H9 (cell line): ENCODE measurements at regions not wholly inside any gene's neighbourhood (a gene's known extent, or its start where the extent isn't known, plus 50 kb on each side); places are given as distances from the start of the nearest gene placed in this dataset.

Experiments
- DNase-seq: peaks from one replicate; pipeline ENCODE4 v3.0.0-alpha.2; 2017
- H2AFZ ChIP-seq: one replicate; pipeline ENCODE4 v1.6.1; 2013; ENCODE audit warnings: mild to moderate bottlenecking, low read length, control low read depth, moderate library complexity
- H2AK5ac ChIP-seq: 2 replicates; pipeline ENCODE4 v1.6.1; 2013; ENCODE audit warnings: low read length, control low read depth, mixed read lengths; ENCODE audit not compliant: insufficient read length
- H2BK120ac ChIP-seq: one replicate; pipeline ENCODE4 v1.6.1; 2013; ENCODE audit warnings: low read depth, mild to moderate bottlenecking, low read length, control low read depth, inconsistent platforms; ENCODE audit not compliant: poor library complexity, severe bottlenecking
- H2BK12ac ChIP-seq: 2 replicates; pipeline ENCODE4 v1.6.1; 2013; ENCODE audit warnings: low read length, control low read depth, mixed read lengths, low read depth; ENCODE audit not compliant: insufficient read length
- H2BK15ac ChIP-seq: 2 replicates; pipeline ENCODE4 v1.6.1; 2013; ENCODE audit warnings: low read depth, low read length, control low read depth
- H2BK20ac ChIP-seq: one replicate; pipeline ENCODE4 v1.6.1; 2013; ENCODE audit warnings: low read depth, mild to moderate bottlenecking, low read length, control low read depth, inconsistent platforms; ENCODE audit not compliant: poor library complexity, severe bottlenecking
- H2BK5ac ChIP-seq: 2 replicates; pipeline ENCODE4 v1.6.1; 2013; ENCODE audit warnings: low read length, control low read depth, mixed read lengths; ENCODE audit not compliant: insufficient read length
- H3K14ac ChIP-seq: 2 replicates; pipeline ENCODE4 v1.6.1; 2013; ENCODE audit warnings: low read length, control low read depth; ENCODE audit not compliant: insufficient read depth
- H3K18ac ChIP-seq: 2 replicates; pipeline ENCODE4 v1.6.1; 2013; ENCODE audit warnings: low read depth, mild to moderate bottlenecking, mixed read lengths, low read length, control low read depth; ENCODE audit not compliant: insufficient read length
- H3K23ac ChIP-seq: 2 replicates; pipeline ENCODE4 v1.6.1; 2013; ENCODE audit warnings: low read length, control low read depth, mixed read lengths, low read depth; ENCODE audit not compliant: insufficient read length
- H3K23me2 ChIP-seq: 2 replicates; pipeline ENCODE4 v1.6.1; 2013; ENCODE audit warnings: low read depth, mild to moderate bottlenecking, mixed read lengths, low read length, control low read depth; ENCODE audit not compliant: insufficient read length, poor library complexity, severe bottlenecking
- H3K27ac ChIP-seq: 2 replicates; pipeline ENCODE4 v1.5.1; 2013; ENCODE audit warnings: low read length, control low read depth, mixed read lengths, low read depth; ENCODE audit not compliant: insufficient read length
- H3K27me3 ChIP-seq: 2 replicates; pipeline ENCODE4 v1.6.1; 2013; ENCODE audit warnings: low read length, control low read depth, inconsistent platforms; ENCODE audit not compliant: insufficient read depth
- H3K4ac ChIP-seq: 2 replicates; pipeline ENCODE4 v1.6.1; 2013; ENCODE audit warnings: low read depth, mild to moderate bottlenecking, control low read depth, inconsistent platforms, low read length, moderate library complexity
- H3K4me1 ChIP-seq: 2 replicates; pipeline ENCODE4 v1.6.1; 2013; ENCODE audit warnings: low read length, control low read depth, inconsistent platforms; ENCODE audit not compliant: insufficient read depth
- H3K4me2 ChIP-seq: 2 replicates; pipeline ENCODE4 v1.6.1; 2013; ENCODE audit warnings: low read length, control low read depth, mixed read lengths; ENCODE audit not compliant: insufficient read length, insufficient read depth
- H3K56ac ChIP-seq: 2 replicates; pipeline ENCODE4 v1.6.1; 2013; ENCODE audit warnings: low read depth, mild to moderate bottlenecking, mixed read lengths, low read length, control low read depth; ENCODE audit not compliant: insufficient read length
- H3K79me1 ChIP-seq: 2 replicates; pipeline ENCODE4 v1.6.1; 2013; ENCODE audit warnings: low read depth, mild to moderate bottlenecking, moderate library complexity, low read length, control low read depth, inconsistent platforms; ENCODE audit not compliant: insufficient read depth, poor library complexity, severe bottlenecking
- H3K79me2 ChIP-seq: 2 replicates; pipeline ENCODE4 v1.6.1; 2013; ENCODE audit warnings: low read length, control low read depth, inconsistent platforms; ENCODE audit not compliant: insufficient read depth
- H3K9ac ChIP-seq: 2 replicates; pipeline ENCODE4 v1.6.1; 2013; ENCODE audit warnings: low read length, control low read depth, mixed read lengths; ENCODE audit not compliant: insufficient read length; ENCODE audit errors: extremely low read depth
- H3K9me3 ChIP-seq: one replicate; pipeline ENCODE4 v1.6.1; 2013; ENCODE audit warnings: low read depth, low read length, inconsistent platforms; ENCODE audit not compliant: control insufficient read depth
- H3T11ph ChIP-seq: one replicate; pipeline ENCODE4 v1.6.1; 2013; ENCODE audit warnings: mild to moderate bottlenecking, low read length, control low read depth, inconsistent platforms
- H4K20me1 ChIP-seq: one replicate; pipeline ENCODE4 v1.6.1; 2013; ENCODE audit not compliant: control insufficient read depth, insufficient read length, insufficient read depth
- H4K5ac ChIP-seq: 2 replicates; pipeline ENCODE4 v1.6.1; 2013; ENCODE audit warnings: low read depth, mild to moderate bottlenecking, mixed read lengths, low read length, control low read depth; ENCODE audit not compliant: insufficient read length
- H4K8ac ChIP-seq: replicated peaks from 2 replicates; pipeline ENCODE4 v1.6.1; 2013; ENCODE audit warnings: low read length, control low read depth, mixed read lengths, low read depth; ENCODE audit not compliant: insufficient read length
- H4K91ac ChIP-seq: 2 replicates; pipeline ENCODE4 v1.6.1; 2013; ENCODE audit warnings: low read depth, mild to moderate bottlenecking, moderate library complexity, mixed read lengths, low read length, control low read depth; ENCODE audit not compliant: insufficient read length
- H3K27ac Mint-ChIP-seq, 3 experiments: 2 replicates in 2 of 3; 3 replicates in 1 of 3; pipeline ENCODE4 v1.8.0; 2020 to 2021; ENCODE audit warnings: mixed read lengths in 3 of 3, mild to moderate bottlenecking in 1 of 3, moderate library complexity in 1 of 3
- H3K27me3 Mint-ChIP-seq: 2 replicates; pipeline ENCODE4 v1.8.0; 2021; ENCODE audit warnings: low read depth, mild to moderate bottlenecking, moderate library complexity, mixed read lengths
- H3K36me3 Mint-ChIP-seq, 3 experiments: 2 replicates in 2 of 3; 3 replicates in 1 of 3; pipeline ENCODE4 v1.8.0; 2020 to 2021; ENCODE audit warnings: low read depth in 3 of 3, mixed read lengths in 3 of 3; ENCODE audit not compliant: insufficient read depth in 1 of 3
- H3K4me1 Mint-ChIP-seq, 2 experiments: 2 replicates each; pipeline ENCODE4 v1.8.0; 2020; ENCODE audit warnings: mixed read lengths in 2 of 2
- H3K4me3 Mint-ChIP-seq, 2 experiments: 2 replicates in 1 of 2; 3 replicates in 1 of 2; pipeline ENCODE4 v1.8.0; 2020 to 2021; ENCODE audit warnings: mild to moderate bottlenecking in 2 of 2, mixed read lengths in 2 of 2, moderate library complexity in 1 of 2
- H3K9me3 Mint-ChIP-seq, 2 experiments: 2 replicates in 1 of 2; 3 replicates in 1 of 2; pipeline ENCODE4 v1.8.0; 2020; ENCODE audit warnings: mild to moderate bottlenecking in 2 of 2, mixed read lengths in 2 of 2, moderate library complexity in 1 of 2
- WGBS: extraction: QIAGEN DNeasy Blood & Tissue Kit; methylation state at CpG from one replicate; pipeline ENCODE4 v1.1.7; 2013; ENCODE audit warnings: missing lambda C conversion rate, low lambda C conversion rate, mixed read lengths; ENCODE audit not compliant: insufficient read length; ENCODE audit errors: extremely low coverage; 5-methylcytosine and 5-hydroxymethylcytosine counted together
- TF ChIP-seq, protein P1 (sequence below): fragments of 200-600 bp; sonication (generic); conservative IDR thresholded peaks from 3 replicates; pipeline ENCODE4 v1.8.0; 2021; ENCODE audit warnings: antibody characterized with exemption, mild to moderate bottlenecking

DNA sequence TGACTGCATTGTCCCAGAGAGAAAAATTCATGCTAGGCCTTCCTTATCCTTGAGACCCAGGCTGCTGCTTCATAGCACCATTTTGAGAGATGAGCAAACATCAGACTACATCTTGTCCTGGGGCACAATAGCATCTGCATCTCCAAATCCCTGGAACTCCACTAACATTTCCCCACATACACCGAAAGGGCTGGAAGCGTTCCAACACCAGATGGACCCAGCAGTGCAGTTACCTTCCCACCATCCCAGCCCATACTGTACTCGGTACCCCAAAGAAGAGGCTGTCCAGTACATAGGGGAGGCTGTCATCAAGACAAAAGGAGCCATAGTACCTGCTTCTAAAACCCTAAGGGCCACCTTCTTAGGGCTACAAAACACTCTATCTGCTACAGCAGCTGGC is 547.2 kb upstream of the CHORDC1 start:
- no peaks in the 10 kb centered on the region for H3K79me1 ChIP-seq
- no CpG with 5 or more reads among the region's 3 CpGs for WGBS
- no peaks in the 10 kb centered on the region for H3K27me3 ChIP-seq
- no peak overlapping the region for H3K18ac ChIP-seq
- H3K27ac ChIP-seq, result no peak overlapping the region
- DNase-seq, result no peak
- no peaks in the 10 kb centered on the region for H3K27me3 Mint-ChIP-seq
- no peak overlapping the region for H2BK20ac ChIP-seq
- H3K4me3 Mint-ChIP-seq, result no peak overlapping the region
- no peaks in the 10 kb centered on the region for H3K79me2 ChIP-seq
- H3K27ac Mint-ChIP-seq, result no peak overlapping the region; a peak in 1 of 7 replicates
- H3K4me1 ChIP-seq, result no peaks in the 10 kb centered on the region
- no peak overlapping the region for H3K4ac ChIP-seq
- peaks cover 2 to 5% of the 10 kb centered on the region in 2 experiments; a peak in 1 of 5 replicates for H3K9me3 Mint-ChIP-seq
- no peak overlapping the region for H2BK15ac ChIP-seq
- no peak overlapping the region for H3K23ac ChIP-seq
- no peak overlapping the region for H3K9ac ChIP-seq
- no peak overlapping the region for H4K91ac ChIP-seq
- no peak overlapping the region for H4K5ac ChIP-seq
- no peak overlapping the region for H3T11ph ChIP-seq
- no peak overlapping the region for H2BK120ac ChIP-seq
- no peak overlapping the region for H2BK5ac ChIP-seq
- TF ChIP-seq, protein P1, sequence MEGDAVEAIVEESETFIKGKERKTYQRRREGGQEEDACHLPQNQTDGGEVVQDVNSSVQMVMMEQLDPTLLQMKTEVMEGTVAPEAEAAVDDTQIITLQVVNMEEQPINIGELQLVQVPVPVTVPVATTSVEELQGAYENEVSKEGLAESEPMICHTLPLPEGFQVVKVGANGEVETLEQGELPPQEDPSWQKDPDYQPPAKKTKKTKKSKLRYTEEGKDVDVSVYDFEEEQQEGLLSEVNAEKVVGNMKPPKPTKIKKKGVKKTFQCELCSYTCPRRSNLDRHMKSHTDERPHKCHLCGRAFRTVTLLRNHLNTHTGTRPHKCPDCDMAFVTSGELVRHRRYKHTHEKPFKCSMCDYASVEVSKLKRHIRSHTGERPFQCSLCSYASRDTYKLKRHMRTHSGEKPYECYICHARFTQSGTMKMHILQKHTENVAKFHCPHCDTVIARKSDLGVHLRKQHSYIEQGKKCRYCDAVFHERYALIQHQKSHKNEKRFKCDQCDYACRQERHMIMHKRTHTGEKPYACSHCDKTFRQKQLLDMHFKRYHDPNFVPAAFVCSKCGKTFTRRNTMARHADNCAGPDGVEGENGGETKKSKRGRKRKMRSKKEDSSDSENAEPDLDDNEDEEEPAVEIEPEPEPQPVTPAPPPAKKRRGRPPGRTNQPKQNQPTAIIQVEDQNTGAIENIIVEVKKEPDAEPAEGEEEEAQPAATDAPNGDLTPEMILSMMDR, result no peak
- H2AFZ ChIP-seq, result no peak overlapping the region
- H3K36me3 Mint-ChIP-seq, result peaks cover 0 to 14% (median 0%) of the 10 kb centered on the region in 3 experiments; a peak in 3 of 7 replicates
- H2AK5ac ChIP-seq, result no peak overlapping the region
- H3K14ac ChIP-seq, result no peak overlapping the region
- H4K8ac ChIP-seq, result no peak overlapping the region
- H3K4me1 Mint-ChIP-seq, result peaks cover 4 to 8% of the 10 kb centered on the region in 2 experiments
- H4K20me1 ChIP-seq, result no peaks in the 10 kb centered on the region
- no peaks in the 10 kb centered on the region for H3K9me3 ChIP-seq
- H3K4me2 ChIP-seq, result no peak overlapping the region
- no peaks in the 10 kb centered on the region for H3K23me2 ChIP-seq
- no peak overlapping the region for H2BK12ac ChIP-seq
- no peak overlapping the region for H3K56ac ChIP-seq
